VCaP (cell line): ENCODE measurements at regions not wholly inside any gene's neighbourhood (a gene's known extent, or its start where the extent isn't known, plus 50 kb on each side); places are given as distances from the start of the nearest gene placed in this dataset.
"Not testable (repeated sequence)": the region's sequence is repeated elsewhere in the genome, so short reads cannot be mapped to it uniquely, and the experiment has no call there.

Experiments
- H3K27ac ChIP-seq: fragments of 450-650 bp; 2 replicates; pipeline ENCODE4 v1.5.1; 2017
- TF ChIP-seq, protein P1 (sequence below): fragments of 450-650 bp; conservative IDR thresholded peaks from 2 replicates; pipeline ENCODE4 v1.5.1; 2017; ENCODE audit warnings: mild to moderate bottlenecking, moderate library complexity

- peak overlapping the region; percentile 100 for H3K27ac ChIP-seq
- TF ChIP-seq, protein P1, sequence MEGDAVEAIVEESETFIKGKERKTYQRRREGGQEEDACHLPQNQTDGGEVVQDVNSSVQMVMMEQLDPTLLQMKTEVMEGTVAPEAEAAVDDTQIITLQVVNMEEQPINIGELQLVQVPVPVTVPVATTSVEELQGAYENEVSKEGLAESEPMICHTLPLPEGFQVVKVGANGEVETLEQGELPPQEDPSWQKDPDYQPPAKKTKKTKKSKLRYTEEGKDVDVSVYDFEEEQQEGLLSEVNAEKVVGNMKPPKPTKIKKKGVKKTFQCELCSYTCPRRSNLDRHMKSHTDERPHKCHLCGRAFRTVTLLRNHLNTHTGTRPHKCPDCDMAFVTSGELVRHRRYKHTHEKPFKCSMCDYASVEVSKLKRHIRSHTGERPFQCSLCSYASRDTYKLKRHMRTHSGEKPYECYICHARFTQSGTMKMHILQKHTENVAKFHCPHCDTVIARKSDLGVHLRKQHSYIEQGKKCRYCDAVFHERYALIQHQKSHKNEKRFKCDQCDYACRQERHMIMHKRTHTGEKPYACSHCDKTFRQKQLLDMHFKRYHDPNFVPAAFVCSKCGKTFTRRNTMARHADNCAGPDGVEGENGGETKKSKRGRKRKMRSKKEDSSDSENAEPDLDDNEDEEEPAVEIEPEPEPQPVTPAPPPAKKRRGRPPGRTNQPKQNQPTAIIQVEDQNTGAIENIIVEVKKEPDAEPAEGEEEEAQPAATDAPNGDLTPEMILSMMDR = no peak
Observed at GRCh38 chr15:79779746-79780145, 117.1 kb downstream of the MTHFS start.

DNA sequence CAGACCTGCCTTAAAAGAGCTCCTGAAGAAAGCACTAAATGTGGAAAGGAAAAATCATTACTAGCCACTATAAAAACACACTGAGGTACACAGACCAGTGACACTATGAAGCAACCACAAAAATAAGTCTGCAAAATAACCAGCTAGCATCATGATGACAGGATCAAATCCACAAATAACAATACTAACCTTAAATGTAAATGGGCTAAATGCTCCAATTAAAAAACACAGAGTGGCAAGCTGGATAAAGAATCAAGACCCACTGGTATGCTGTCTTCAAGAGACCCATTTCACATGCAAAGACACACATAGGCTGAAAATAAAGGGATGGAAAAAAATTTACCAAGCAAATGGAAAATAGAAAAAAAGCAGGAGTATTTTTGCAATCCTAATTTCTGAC is 114.5 kb downstream of the MTHFS start:
- not testable (repeated sequence) for H3K27ac ChIP-seq
